ENCODE measurements at regions not wholly inside any gene's neighbourhood (a gene's known extent, or its start where the extent isn't known, plus 50 kb on each side); places are given as distances from the start of the nearest gene placed in this dataset.

- no peak for TF ChIP-seq POLR2AphosphoS5 (IDR thresholded peaks at IDR 0.05)
- no peak for TF ChIP-seq CTCF (IDR thresholded peaks at IDR 0.05)
- no peak for TF ChIP-seq POLR2A (IDR thresholded peaks at IDR 0.05)
- no peak for TF ChIP-seq EP300 (IDR thresholded peaks at IDR 0.05; ENCODE audit: low read depth)
These were observed 182.2 kb downstream of the SNRPN start for GRCh38 chr15:25137013-25137412.

GRCh38 chr15:25169318-25169717 is 214.5 kb downstream of the SNRPN start:
- H3K36me3 ChIP-seq: no peaks in the 10 kb centered on the region
- H3K9me3 ChIP-seq: peaks cover 16 to 18% of the 10 kb centered on the region in 2 donors
- intact Hi-C loops (cut with DNase I; ENCODE audit: low total_unique reads): no loop called here
- no peak for DNase-seq
- no peaks in the 10 kb centered on the region for H3K4me1 ChIP-seq
- in situ Hi-C loops (cut with MboI; ENCODE audit: low pct_ligation_motif_present in 1 of 4, low pct_unique_long_range_greater_than_20kb in 1 of 4, low sequenced_read_pairs in 3 of 4): no loop called here
- H3K27me3 ChIP-seq: no peaks in the 10 kb centered on the region
- 92% methylated on average over 15 of the region's 15 CpGs; no CpG with 5 or more reads in 1 of the 2 donors for WGBS, 2 donors (ENCODE audit: low coverage in 1 of 2)
- no peak overlapping the region for H3K4me3 ChIP-seq
- H3K27ac ChIP-seq: no peak overlapping the region
- no peak for TF ChIP-seq POLR2AphosphoS5 (IDR thresholded peaks at IDR 0.05)
- TF ChIP-seq EP300 (IDR thresholded peaks at IDR 0.05; ENCODE audit: low read depth): no peak
- TF ChIP-seq CTCF (IDR thresholded peaks at IDR 0.05): no peak

More at GRCh38 chr15:25137013-25137412, 182.2 kb downstream of the SNRPN start:
- Histone ChIP-seq H3K27ac (no peak overlapping the region), H3K4me1 (no peaks in the 10 kb centered on the region), H3K27me3 (no peaks in the 10 kb centered on the region), H3K9me3 (peaks cover 5 to 18% of the 10 kb centered on the region in 2 donors), H3K36me3 (no peaks in the 10 kb centered on the region), H3K4me3 (no peak overlapping the region)
- DNase-seq: no peak
- intact Hi-C loops (cut with DNase I; ENCODE audit: low total_unique reads) (no loop called here), in situ Hi-C loops (cut with MboI; ENCODE audit: low pct_ligation_motif_present in 1 of 4, low pct_unique_long_range_greater_than_20kb in 1 of 4, low sequenced_read_pairs in 3 of 4) (no loop called here)
- WGBS, 2 donors (ENCODE audit: low coverage in 1 of 2): 71 to 77% methylated on average over 2 to 5 of the region's 5 CpGs

GRCh38 chr15:25170113-25170731 is 215.4 kb downstream of the SNRPN start:
- WGBS, 2 donors (ENCODE audit: low coverage in 1 of 2): 81% methylated on average over 19 of the region's 19 CpGs; no CpG with 5 or more reads in 1 of the 2 donors
- TF ChIP-seq CTCF (IDR thresholded peaks at IDR 0.05) (no peak), POLR2AphosphoS5 (IDR thresholded peaks at IDR 0.05) (no peak), EP300 (IDR thresholded peaks at IDR 0.05; ENCODE audit: low read depth) (no peak), POLR2A (IDR thresholded peaks at IDR 0.05) (no peak)

DNA sequence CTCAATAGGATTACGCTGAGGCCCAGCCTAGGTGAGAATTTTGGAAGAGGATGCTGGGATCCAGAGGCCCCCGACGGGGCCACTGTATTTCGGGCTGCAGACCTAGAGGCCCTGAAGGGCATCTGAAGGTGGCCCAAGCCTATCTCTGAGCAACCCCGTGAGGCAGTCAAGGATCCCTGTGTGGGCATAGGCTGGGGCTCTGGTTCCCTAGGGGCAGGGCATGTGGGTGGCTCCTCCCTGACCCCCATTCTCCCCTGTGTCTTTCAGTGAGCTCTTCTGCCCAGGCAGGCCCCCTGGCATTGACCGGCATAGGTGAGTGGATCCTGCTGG is 216.0 kb downstream of the SNRPN start:
- 84% methylated on average over 5 of the region's 6 CpGs; no CpG with 5 or more reads in 1 of the 2 donors for WGBS, 2 donors (ENCODE audit: low coverage in 1 of 2)
- no peak for DNase-seq
- Histone ChIP-seq H3K27ac (no peak overlapping the region), H3K9me3 (peaks cover 16 to 25% of the 10 kb centered on the region in 2 donors), H3K36me3 (no peaks in the 10 kb centered on the region), H3K27me3 (no peaks in the 10 kb centered on the region), H3K4me3 (no peak overlapping the region), H3K4me1 (no peaks in the 10 kb centered on the region)
- intact Hi-C loops (cut with DNase I; ENCODE audit: low total_unique reads) (no loop called here), in situ Hi-C loops (cut with MboI; ENCODE audit: low pct_ligation_motif_present in 1 of 4, low pct_unique_long_range_greater_than_20kb in 1 of 4, low sequenced_read_pairs in 3 of 4) (no loop called here)
- TF ChIP-seq EP300 (IDR thresholded peaks at IDR 0.05; ENCODE audit: low read depth): no peak
- TF ChIP-seq POLR2AphosphoS5 (IDR thresholded peaks at IDR 0.05): no peak
- TF ChIP-seq POLR2A (IDR thresholded peaks at IDR 0.05): no peak
- TF ChIP-seq CTCF (IDR thresholded peaks at IDR 0.05): no peak

More at GRCh38 chr15:25170113-25170731, 215.4 kb downstream of the SNRPN start:
- Histone ChIP-seq H3K36me3 (no peaks in the 10 kb centered on the region), H3K27me3 (no peaks in the 10 kb centered on the region), H3K9me3 (peaks cover 16 to 25% of the 10 kb centered on the region in 2 donors), H3K27ac (no peak overlapping the region), H3K4me3 (no peak overlapping the region), H3K4me1 (no peaks in the 10 kb centered on the region)
- in situ Hi-C loops (cut with MboI; ENCODE audit: low pct_ligation_motif_present in 1 of 4, low pct_unique_long_range_greater_than_20kb in 1 of 4, low sequenced_read_pairs in 3 of 4) (no loop called here), intact Hi-C loops (cut with DNase I; ENCODE audit: low total_unique reads) (no loop called here)
- DNase-seq: no peak

All from transverse colon (tissue), 4 donors.